Stimulated activated CD8-positive, alpha-beta memory T cell treated with anti-CD3 and anti-CD28 coated beads, Interleukin-4, amount 100 ng/mL, for 4 hours (primary cell): ENCODE measurements at regions not wholly inside any gene's neighbourhood (a gene's known extent, or its start where the extent isn't known, plus 50 kb on each side); places are given as distances from the start of the nearest gene placed in this dataset.
"Not testable (repeated sequence)": the region's sequence is repeated elsewhere in the genome, so short reads cannot be mapped to it uniquely, and the experiment has no call there.

ENCODE experiments used
- DNase-seq, 2 donors: peaks; one replicate each; pipeline ENCODE4 v3.0.0-alpha.2; 2020; ENCODE audit warnings: low read depth in 2 of 2, low spot score in 1 of 2

DNA sequence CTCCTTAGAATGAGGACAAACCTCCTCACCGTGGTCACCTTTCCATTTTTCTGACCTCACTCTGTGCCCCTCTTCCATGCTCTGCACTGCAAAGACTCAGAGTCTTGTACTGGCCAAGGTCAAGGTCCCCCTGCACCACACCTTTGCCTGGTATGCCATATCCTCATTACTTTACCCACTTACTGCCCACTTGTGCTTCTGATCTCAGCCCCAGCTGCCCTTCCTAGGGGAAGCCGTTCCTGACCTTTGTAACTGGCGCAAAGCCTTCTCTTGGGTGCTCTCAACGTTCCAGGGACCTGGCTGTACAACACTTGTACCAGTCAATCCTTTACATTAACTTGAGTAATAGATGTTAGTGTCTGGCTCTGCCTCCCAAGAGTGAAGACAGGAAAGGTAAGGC lies 256.0 kb downstream of the SV2B start:
- no peak for DNase-seq

DNA sequence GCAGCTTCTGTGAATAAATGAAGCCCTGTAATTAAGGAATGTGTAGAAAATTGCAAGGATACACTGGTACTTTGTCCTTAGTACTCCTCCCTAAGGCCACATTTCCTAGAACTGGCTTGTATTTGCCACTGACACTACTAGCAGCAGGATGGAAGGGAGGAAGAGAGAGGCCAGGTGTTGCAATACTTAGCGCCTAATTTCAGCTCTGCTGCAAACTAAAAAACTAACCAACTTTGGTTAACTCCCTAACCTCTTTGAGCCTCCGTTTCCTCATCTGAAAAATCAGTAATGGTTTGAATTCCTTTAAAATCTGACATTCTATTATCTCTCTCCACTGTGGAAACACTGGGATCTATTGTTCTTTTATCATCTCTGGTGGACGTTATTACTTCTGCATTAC lies 257.0 kb downstream of the SV2B start:
- DNase-seq = no peak

DNA sequence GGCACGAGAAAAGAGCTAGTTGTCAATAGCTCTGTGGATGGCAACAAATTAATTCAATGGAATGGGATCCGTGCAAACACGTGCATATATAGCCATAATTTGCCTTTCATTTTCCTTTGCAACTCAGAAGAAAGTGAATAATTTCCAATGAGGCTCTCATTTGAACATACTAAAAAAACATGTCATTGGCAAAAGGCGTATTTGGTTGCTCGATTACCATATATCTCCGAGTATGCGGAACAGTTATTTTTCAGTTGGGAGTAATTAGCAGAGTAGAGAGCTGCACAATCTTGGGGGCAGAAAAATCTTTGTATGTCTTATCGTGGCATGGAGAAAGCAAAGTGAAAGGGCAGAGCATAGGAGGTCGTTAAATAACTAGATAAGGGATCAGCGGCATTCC lies 257.4 kb downstream of the SV2B start:
- DNase-seq = no peak

DNA sequence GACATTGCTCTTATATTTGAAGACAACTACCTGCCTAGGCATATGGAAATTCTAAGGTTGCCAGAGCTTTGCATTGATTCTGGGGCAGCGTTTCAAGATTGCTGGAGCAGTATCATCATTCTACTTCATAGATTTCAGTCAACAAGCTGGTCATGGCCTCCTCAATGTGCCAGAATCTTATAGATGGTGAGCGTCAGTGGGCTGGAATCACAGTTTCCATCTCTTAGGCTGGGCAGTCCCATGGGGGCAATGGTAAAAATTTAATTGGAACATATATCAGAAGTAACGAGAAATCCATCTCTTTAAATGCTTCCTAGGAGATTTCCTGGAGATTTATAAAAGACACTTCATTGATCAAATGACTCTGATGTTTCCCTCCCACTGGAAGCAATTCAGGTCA lies 258.3 kb downstream of the SV2B start:
- DNase-seq = no peak

DNA sequence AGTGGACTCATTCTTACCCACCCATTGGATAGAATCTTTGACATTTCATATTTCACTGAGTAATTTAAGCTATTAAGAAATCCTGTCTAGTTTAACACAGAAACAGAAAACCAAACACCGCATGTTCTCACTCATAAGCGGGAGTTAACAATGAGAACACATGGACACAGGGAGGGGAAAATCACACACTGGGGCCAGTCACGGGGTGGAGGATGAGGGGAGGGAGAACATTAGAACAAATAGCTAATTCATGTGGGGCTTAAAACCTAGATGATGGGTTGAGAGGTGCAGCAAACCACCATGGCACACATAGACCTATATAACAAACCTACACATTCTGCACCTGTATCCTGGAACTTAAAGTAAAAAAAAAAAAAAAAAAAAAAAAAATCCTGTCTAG lies 261.6 kb downstream of the SV2B start:
- not testable (repeated sequence) for DNase-seq

DNA sequence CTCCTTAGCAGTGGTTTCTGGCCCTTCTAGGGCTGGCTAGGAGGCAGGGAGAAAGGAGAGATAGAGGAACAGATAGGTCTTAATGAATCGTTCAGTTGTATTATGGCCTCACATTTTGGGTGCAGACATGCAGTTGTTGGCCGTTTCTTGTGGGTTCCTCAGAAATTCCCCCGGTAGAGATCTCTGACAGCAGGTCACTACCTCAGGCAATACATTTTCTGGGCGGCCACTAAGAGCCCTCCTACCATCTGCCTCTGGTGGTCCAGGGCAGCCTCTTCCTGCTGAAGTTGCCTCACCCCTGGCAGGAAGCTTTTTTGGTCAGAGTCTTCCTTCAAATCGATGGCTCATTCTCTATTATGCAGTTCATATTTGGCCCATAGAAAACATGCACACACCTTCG lies 266.1 kb downstream of the SV2B start:
- no peak for DNase-seq

DNA sequence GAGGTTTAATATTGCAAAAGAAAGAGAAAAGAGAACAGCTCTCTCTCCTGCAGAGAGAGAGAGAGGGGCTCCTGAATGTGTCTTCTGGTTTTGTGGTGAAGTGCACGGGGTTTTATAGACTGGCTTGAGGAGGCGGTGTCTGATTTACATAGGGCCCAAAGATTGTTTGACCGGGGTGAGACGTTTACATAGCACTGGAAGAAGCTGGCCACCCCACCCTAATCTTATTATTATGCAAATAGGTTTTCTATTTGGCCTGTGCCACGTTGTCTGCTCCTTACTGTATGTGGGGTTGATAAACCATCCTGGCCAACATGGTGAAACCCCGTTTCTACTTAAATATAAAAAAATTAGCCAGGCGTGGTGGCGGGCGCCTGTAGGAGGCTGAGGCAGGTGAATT lies 268.6 kb downstream of the SV2B start:
- no peak for DNase-seq

DNA sequence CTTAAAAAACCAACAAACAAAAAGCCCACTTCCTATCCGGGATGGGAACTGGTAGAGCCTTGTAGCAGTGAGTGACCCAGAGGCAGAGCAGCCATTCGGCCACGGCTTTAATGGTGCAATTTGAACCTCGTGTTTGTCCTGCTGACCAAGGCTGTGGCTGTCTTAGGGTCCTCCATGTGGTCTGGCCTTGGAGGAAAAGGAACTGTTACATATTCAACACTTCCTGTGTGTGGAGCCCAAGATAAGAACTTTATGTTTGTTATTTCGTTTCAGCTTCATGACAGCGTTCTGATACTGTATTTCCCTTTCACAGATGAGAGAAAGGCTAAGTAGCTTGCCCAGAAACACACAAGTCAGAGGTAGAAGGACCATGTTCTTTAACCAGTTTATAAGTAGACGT lies 269.8 kb downstream of the SV2B start:
- DNase-seq = no peak

DNA sequence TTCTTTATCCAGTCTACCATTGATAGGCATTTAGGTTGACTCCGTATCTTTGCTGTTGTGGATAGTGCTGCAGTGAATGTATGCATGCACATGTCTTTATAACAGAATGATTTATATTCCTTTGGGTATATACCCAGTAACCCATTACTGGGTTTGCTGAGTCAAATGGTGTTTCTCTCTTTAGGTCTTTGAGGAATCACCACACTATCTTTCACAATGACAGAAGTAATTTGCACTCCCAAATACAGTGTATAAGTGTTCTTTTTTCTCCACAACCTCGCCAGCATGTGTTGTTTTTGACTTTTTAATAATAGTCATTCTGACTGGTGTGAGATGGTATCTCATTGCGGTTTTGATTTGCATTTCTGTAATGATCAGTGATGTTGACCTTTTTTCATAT lies 271.3 kb downstream of the SV2B start:
- not testable (repeated sequence) for DNase-seq

DNA sequence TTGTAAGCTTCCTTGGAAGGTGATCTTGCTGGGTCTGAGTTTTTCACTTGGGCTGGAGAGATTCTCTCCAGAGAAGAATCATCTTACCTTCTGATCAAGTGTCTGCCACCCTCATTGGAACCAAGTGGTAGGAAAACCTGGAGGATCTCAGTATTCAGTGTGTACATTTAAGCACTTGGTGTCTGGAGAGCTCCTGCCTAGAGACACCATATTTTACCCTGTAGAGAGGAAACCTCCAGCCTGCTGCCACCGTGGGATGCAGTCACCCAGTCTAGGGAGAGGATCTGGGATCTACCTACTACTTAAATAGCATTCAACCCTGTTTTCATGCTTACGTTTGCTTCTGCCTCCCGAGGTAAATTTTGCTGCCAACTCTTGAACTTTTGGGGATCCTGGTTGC lies 274.3 kb downstream of the SV2B start:
- DNase-seq = no peak

DNA sequence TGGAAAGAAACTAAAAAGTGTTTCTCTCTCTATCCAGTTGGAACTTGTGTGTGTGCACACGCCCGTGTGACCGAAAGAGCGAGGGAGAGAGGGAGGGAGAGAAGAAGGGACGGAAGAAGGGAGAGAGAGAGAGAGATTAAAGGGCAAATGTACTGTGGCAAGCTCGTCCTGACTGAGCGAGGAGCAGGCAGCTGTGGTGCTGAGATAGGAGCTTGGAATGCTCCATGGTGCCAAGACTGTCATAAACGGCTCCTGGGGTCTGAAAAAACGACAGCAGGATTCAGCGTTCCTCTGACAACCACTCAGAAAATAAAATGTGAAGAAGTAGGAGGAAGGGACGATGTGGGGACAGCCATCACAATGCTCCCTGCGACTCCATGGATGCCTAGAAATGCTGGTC lies 276.0 kb downstream of the SV2B start:
- no peak for DNase-seq

DNA sequence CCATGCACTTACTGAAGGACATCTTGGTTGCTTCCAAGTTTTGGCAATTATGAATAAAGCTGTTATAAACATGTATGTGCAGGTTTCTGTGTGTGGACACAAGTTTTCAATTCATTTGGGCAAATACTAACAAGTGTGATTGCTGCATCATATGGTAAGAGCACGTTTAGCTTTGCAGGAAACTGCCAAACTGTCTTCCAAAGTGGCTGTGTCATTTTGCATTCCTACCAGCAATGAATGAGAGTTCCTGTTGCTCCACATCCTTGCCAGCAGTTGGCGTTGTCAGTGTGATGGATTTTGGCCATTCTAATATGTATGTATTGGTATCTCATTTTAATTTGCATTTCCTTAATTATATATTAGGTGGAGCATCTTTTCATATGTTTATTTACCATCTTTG lies 280.1 kb downstream of the SV2B start:
- DNase-seq = no peak

DNA sequence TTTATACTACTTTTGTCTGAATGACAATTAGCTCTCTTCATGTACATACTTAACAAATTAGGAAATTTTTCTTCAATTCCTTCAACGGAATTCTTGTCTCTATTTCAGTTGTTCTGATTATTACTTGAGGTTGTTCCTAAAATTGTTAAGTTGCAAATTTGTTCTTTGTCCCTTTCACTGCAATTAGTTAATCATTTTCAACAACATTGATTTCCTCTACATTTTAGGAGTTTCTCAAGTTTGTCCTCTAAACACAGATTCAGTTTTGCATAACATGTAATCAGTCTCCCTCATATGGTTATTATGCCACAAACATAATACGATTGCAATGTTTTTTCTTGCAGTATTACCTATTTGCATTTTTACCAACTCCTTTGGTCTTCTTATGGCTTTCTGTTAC lies 283.5 kb downstream of the SV2B start:
- DNase-seq = no peak

DNA sequence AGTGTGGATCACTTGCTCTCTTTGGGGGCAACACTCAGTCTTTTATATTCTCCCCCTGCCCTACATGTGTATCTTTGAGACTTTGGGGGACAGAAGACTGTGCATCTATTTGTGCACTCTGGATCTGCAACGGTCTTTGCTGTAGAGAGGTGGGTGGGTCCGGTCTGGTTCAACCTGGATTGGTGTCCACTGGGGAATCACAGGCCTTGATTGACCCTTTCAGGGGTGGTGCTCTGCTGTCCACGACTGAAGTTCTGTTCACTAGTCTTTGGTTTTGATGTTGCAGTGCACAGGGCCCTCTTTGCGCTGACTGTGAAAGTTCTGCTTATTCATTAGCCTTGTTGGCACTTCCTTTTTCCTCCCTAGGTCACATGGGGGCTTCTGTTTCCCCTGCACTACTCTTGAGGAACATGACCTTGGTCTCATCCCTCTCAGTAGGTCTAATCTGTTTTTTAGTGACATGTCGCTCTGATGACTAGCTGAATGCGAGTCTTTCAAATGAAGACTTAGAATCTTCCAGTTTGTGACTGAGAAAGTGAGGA lies 284.2 kb downstream of the SV2B start:
- no peak for DNase-seq

DNA sequence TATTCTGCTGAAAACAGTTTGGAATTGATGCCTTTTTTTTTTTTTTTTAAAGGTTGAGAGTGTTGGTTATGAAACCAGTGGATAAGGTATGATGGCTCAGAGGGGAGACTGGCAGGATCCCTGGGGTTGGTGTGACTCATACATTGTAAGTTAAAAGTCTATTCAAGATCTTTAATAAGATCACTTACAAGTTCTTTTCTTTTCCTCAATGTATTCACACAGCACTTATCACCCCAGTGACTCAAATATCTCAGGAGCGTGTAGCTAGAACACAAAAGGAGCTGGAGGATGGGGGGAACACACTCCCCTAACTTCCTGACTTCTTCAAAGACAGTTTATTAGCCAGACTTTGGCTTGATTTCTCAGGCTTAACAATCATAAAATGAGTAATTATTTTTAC lies 285.3 kb downstream of the SV2B start:
- no peak for DNase-seq

DNA sequence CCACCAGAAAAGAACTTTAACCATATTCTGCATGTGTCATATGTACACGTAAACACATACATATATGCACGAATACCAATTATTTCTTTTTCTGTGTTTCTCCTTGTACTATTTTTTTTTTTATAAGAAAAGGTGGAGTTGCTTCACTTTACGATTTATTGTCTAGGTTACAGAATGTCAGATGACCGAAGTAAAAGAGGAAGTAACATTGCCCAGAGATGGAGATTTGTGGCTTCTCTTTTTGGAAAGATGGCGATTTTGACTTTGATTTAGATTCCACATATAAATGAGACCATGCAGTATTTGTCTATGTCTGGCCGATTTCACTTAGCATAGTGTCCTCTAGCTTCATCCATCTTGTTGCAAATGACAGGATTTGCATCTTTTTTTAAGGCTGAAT lies 293.1 kb downstream of the SV2B start:
- DNase-seq = no peak

DNA sequence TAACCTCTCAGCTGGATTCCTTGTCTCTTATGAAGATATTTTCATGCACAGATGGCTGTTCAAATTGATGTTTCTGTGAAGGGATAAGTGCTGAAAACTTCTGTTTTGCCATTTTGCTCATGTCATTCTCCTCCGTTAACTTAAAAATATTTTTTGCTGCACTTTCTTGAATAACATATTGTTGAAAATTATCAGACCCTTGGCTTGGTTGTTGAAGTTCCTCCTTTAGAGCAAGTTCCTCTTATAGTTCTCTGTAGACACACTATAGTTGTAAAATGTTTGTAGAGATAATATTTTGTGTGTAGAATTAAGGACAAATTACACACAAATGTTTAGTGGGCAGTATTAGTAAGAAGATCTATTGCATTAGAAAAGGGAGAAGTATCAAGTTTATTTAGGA lies 300.4 kb downstream of the SV2B start:
- no peak for DNase-seq

DNA sequence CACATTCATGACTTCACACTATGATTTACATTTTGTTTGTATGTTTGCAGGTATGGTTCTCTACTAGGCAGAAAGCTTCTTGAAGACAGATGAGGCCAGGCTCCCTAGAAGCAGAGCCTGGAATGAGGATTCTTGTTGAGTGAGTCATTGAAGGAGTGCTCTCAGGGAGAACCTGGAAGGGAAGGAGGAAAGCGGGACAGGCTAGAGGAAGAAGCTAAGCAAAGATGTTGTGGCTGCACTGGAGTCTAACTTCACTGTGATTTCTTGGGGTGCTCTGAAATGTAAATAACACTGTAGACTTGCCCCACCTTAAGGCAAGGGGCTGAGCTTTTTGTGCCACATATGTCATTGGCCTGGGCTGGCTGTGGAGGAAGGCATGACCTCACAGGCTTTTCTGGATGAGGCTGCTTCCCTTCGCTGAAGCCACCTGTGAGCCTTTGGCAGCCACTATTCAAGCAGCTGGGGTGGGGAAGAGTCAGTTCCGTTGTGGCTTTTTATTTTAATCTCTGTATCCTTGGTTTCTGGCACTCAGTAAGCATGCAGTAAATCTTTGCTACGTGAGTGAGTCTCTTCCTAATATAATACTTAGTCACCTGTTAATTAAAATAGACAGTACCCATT lies 307.3 kb downstream of the SV2B start:
- DNase-seq = no peak

DNA sequence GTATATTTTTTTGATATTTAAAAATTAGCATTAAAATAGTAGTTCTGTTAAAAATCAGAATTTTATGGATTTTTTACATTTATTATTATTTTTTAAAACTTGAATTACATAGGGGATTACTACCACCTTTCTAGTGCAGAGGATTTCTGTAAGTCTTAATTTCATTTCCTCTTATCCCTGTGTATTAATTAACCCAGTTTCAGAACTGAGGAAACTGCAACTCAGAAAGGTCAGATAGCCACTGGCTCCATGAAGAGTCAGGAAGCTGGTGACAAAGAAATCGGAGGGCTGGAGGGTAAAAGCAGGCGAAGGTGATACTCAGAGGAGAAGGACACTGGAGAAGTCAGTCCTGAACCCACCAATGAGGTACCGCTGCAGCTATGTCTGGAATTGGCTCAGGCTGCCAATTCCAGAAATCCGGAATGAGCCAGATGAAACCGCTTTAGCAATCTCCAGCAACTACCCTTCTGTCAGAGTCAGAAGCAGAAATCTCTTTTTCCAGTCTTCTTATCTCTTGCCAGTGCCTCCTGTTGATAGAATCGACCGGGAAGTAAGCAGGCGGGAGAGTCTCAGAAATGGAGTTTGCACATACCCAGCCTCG lies 308.5 kb downstream of the SV2B start:
- DNase-seq = no peak

DNA sequence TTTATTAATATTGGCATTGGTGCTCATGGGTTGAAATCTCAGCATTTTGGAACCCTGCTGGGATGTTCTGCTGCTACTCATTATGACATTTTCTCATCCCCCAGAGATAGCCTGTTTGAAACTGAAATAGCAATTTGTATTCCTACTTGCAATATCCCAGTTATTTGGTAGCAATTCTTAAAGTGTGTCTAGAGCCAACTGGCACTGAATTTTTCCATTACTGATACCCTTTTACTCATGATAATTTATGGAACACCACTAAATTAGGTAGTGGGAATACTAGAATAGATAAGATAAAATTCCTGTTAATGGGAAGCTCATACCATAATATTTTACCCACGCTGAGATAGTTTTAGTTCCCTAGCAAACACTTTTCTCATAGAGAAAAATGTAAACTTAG lies 309.3 kb downstream of the SV2B start:
- no peak for DNase-seq

DNA sequence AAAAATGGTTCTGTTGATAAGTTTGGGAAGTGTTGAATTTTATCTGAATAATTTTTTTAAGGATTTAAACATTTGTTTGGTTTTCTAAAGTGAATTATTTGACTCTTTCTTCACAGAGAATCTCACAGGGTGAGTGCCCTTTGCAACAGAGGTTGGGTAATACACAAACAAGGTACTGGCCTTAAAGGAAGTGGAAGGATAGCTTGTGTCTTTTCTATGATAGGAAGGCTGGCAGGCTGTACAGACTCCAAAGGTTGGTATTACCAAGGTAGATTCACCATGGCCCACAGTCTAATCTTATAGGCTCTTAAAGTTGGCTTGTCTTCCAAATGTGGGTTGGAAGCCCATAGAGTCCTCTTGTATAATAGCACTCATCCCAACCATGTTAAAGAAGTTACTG lies 311.5 kb downstream of the SV2B start:
- no peak for DNase-seq

DNA sequence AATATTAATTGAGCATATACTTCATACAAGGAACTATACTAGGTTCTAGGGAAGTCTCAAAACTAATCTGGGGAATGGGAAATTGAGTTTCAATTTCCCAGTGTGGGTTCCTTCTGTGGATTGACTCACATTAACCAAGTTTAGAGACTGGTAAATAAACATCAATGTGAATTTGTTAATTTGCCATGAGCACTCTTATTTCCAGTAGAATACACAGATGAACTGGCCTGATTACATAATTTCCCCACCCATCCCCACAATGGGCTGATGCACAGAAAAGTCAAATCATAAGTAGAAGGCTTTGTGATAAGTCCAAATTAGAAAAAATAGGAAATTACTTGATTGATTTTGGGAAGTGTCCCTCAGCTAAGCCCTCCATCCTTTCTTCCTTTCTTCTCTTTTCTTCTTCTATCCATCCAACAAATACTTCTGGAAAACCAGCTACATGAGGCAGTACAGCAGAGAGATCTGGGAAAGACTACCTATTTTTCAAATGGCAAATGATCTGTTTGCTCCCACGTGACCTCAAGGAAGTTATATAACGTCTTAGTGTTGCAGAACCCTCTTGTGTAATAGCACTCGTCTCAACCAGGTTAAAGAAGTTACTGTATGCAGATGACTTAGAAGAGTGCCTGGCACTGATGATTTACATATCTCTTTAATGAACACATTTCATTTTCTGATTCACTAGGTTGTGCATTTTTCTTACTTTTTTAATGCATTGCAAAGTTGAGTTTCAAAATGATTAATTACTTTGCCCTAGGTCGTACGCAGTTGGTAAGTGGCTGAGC lies 312.3 kb downstream of the SV2B start:
- no peak for DNase-seq
